HG03175 (cell line): ENCODE measurements at regions not wholly inside any gene's neighbourhood (a gene's known extent, or its start where the extent isn't known, plus 50 kb on each side); places are given as distances from the start of the nearest gene placed in this dataset.

Source experiments
- ATAC-seq: cut with Tn5 transposase; IDR thresholded peaks from one replicate; pipeline ENCODE4 v1.9.1; 2021; ENCODE audit warnings: mild to moderate bottlenecking, moderate library complexity; ENCODE audit not compliant: unreplicated experiment

- no peak for ATAC-seq
Observed at GRCh38 chr16:7185689-7186088, 147.0 kb upstream of the RBFOX1 start.

- no peak for ATAC-seq
Observed at GRCh38 chr16:7185165-7185564, 147.5 kb upstream of the RBFOX1 start.

GRCh38 chr16:7183768-7184167, 148.9 kb upstream of the RBFOX1 start:
- ATAC-seq: no peak

GRCh38 chr16:7182510-7183109, 150.0 kb upstream of the RBFOX1 start:
- no peak for ATAC-seq

GRCh38 chr16:7177875-7178274, 154.8 kb upstream of the RBFOX1 start:
- ATAC-seq: no peak

GRCh38 chr16:7171151-7171550, 161.5 kb upstream of the RBFOX1 start:
- ATAC-seq: no peak

GRCh38 chr16:7167626-7168025, 165.0 kb upstream of the RBFOX1 start:
- no peak for ATAC-seq

- no peak for ATAC-seq
Observed at GRCh38 chr16:7161891-7162290, 170.8 kb upstream of the RBFOX1 start.

GRCh38 chr16:7160093-7160492, 172.6 kb upstream of the RBFOX1 start:
- no peak for ATAC-seq

- ATAC-seq: no peak
Observed at GRCh38 chr16:7158481-7158880, 174.2 kb upstream of the RBFOX1 start.

- ATAC-seq: no peak
Observed at GRCh38 chr16:7150230-7150629, 182.4 kb upstream of the RBFOX1 start.

GRCh38 chr16:7148606-7149005, 184.0 kb upstream of the RBFOX1 start:
- ATAC-seq: no peak

- no peak for ATAC-seq
Observed at GRCh38 chr16:7140899-7141298, 191.7 kb upstream of the RBFOX1 start.

- no peak for ATAC-seq
Observed at GRCh38 chr16:7137560-7138330, 194.9 kb upstream of the RBFOX1 start.

GRCh38 chr16:7132465-7132864, 200.2 kb upstream of the RBFOX1 start:
- ATAC-seq: no peak

GRCh38 chr16:7124701-7125100, 207.9 kb upstream of the RBFOX1 start:
- ATAC-seq: no peak

- ATAC-seq: no peak
Observed at GRCh38 chr16:7124242-7124641, 208.4 kb upstream of the RBFOX1 start.

GRCh38 chr16:7116734-7117133, 215.9 kb upstream of the RBFOX1 start:
- no peak for ATAC-seq

- ATAC-seq: no peak
Observed at GRCh38 chr16:7115898-7116297, 216.7 kb upstream of the RBFOX1 start.

- no peak for ATAC-seq
Observed at GRCh38 chr16:7113949-7114348, 218.7 kb upstream of the RBFOX1 start.

GRCh38 chr16:7113395-7113794, 219.2 kb upstream of the RBFOX1 start:
- ATAC-seq: no peak

- ATAC-seq: no peak
Observed at GRCh38 chr16:7111265-7111664, 221.4 kb upstream of the RBFOX1 start.

GRCh38 chr16:7107436-7107835, 225.2 kb upstream of the RBFOX1 start:
- no peak for ATAC-seq
